HEK293T (cell line): ENCODE measurements at regions not wholly inside any gene's neighbourhood (a gene's known extent, or its start where the extent isn't known, plus 50 kb on each side); places are given as distances from the start of the nearest gene placed in this dataset.

Experiments used
- CTCF ChIA-PET: fragments of 350-600 bp; formaldehyde crosslinking; extraction: SDS; loops from one replicate; lab custom pipeline; 2021; ENCODE audit warnings: antibody characterized with exemption, inconsistent platforms; lab: Yijun Ruan, JAX
- POLR2A ChIA-PET: fragments of 350-600 bp; formaldehyde crosslinking; extraction: SDS; loops from one replicate; lab custom pipeline; 2020; ENCODE audit warnings: antibody characterized with exemption, inconsistent platforms; lab: Yijun Ruan, JAX
- DNase-seq: peaks from one replicate; pipeline ENCODE4 v3.0.0; 2012; ENCODE audit warnings: mixed read lengths; ENCODE audit errors: extremely low spot score
- ARNT ChIP-seq: fragments of 450-650 bp; IDR thresholded peaks from 2 replicates; pipeline ENCODE4 v1.6.1; 2017; ENCODE audit warnings: mild to moderate bottlenecking
- BHLHE40 ChIP-seq: fragments of 450-650 bp; IDR thresholded peaks from 2 replicates; pipeline ENCODE4 v1.6.1; 2016; ENCODE audit warnings: mild to moderate bottlenecking, moderate library complexity, borderline replicate concordance
- CTBP1 ChIP-seq: fragments of 450-650 bp; IDR thresholded peaks from 2 replicates; pipeline ENCODE4 v1.6.1; 2016; ENCODE audit warnings: borderline replicate concordance
- ELF4 ChIP-seq: fragments of 450-650 bp; IDR thresholded peaks from 2 replicates; pipeline ENCODE4 v1.6.1; 2017; ENCODE audit warnings: antibody characterized with exemption
- FOXA1 ChIP-seq: fragments of 450-650 bp; IDR thresholded peaks from 2 replicates; pipeline ENCODE4 v1.6.1; 2016; ENCODE audit warnings: mild to moderate bottlenecking
- FOXK2 ChIP-seq: fragments of 450-650 bp; IDR thresholded peaks from 2 replicates; pipeline ENCODE4 v1.6.1; 2016; ENCODE audit warnings: mild to moderate bottlenecking
- FOXM1 ChIP-seq: fragments of 450-650 bp; IDR thresholded peaks from 2 replicates; pipeline ENCODE4 v1.6.1; 2017; ENCODE audit warnings: mild to moderate bottlenecking, borderline replicate concordance
- HDGF ChIP-seq: fragments of 450-650 bp; IDR thresholded peaks from 2 replicates; pipeline ENCODE4 v1.6.1; 2017; ENCODE audit warnings: antibody characterized with exemption, borderline replicate concordance
- L3MBTL2 ChIP-seq: fragments of 450-650 bp; conservative IDR thresholded peaks from 2 replicates; pipeline ENCODE4 v1.6.1; 2016; ENCODE audit warnings: mild to moderate bottlenecking
- LEF1 ChIP-seq: fragments of 450-650 bp; IDR thresholded peaks from 2 replicates; pipeline ENCODE4 v1.6.1; 2017; ENCODE audit warnings: mild to moderate bottlenecking, borderline replicate concordance
- NFRKB ChIP-seq: fragments of 450-650 bp; IDR thresholded peaks from 2 replicates; pipeline ENCODE4 v1.6.1; 2016; ENCODE audit warnings: mild to moderate bottlenecking, moderate library complexity
- SP1 ChIP-seq: fragments of 450-650 bp; IDR thresholded peaks from 2 replicates; pipeline ENCODE4 v1.6.1; 2017
- SUZ12 ChIP-seq: fragments of 450-650 bp; IDR thresholded peaks from 2 replicates; pipeline ENCODE4 v1.6.1; 2016; ENCODE audit warnings: mild to moderate bottlenecking
- TARDBP ChIP-seq: fragments of 450-650 bp; IDR thresholded peaks from 2 replicates; pipeline ENCODE4 v1.6.1; 2016
- ZNF384 ChIP-seq: fragments of 450-650 bp; IDR thresholded peaks from 2 replicates; pipeline ENCODE4 v1.6.1; 2016
- TF ChIP-seq, protein P1 (sequence below): fragments of 450-650 bp; IDR thresholded peaks from 2 replicates; pipeline ENCODE4 v1.6.1; 2016

GRCh38 chr1:58902830-58903513 lies 119.1 kb upstream of the JUN start:
- TF ChIP-seq, protein P1, sequence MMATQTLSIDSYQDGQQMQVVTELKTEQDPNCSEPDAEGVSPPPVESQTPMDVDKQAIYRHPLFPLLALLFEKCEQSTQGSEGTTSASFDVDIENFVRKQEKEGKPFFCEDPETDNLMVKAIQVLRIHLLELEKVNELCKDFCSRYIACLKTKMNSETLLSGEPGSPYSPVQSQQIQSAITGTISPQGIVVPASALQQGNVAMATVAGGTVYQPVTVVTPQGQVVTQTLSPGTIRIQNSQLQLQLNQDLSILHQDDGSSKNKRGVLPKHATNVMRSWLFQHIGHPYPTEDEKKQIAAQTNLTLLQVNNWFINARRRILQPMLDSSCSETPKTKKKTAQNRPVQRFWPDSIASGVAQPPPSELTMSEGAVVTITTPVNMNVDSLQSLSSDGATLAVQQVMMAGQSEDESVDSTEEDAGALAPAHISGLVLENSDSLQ = no peak
- TF ChIP-seq HDGF (no peak; the same call in 1 of the 2 replicates), TARDBP (no peak), FOXK2 (no peak), FOXM1 (no peak), L3MBTL2 (no peak), ELF4 (no peak), BHLHE40 (no peak), SUZ12 (no peak), ARNT (no peak), LEF1 (no peak), SP1 (no peak), CTBP1 (no peak), ZNF384 (no peak), NFRKB (no peak), FOXA1 (no peak)
- DNase-seq = no peak
- ChIA-PET CTCF (no interaction called here), POLR2A (interaction anchor here (0.6 to 1.3 kb wide), 8 partner anchors 8 to 160 kb away, joined by 3 to 5 read pairs (median 3); partner anchors contain the start of gene JUN)

DNA sequence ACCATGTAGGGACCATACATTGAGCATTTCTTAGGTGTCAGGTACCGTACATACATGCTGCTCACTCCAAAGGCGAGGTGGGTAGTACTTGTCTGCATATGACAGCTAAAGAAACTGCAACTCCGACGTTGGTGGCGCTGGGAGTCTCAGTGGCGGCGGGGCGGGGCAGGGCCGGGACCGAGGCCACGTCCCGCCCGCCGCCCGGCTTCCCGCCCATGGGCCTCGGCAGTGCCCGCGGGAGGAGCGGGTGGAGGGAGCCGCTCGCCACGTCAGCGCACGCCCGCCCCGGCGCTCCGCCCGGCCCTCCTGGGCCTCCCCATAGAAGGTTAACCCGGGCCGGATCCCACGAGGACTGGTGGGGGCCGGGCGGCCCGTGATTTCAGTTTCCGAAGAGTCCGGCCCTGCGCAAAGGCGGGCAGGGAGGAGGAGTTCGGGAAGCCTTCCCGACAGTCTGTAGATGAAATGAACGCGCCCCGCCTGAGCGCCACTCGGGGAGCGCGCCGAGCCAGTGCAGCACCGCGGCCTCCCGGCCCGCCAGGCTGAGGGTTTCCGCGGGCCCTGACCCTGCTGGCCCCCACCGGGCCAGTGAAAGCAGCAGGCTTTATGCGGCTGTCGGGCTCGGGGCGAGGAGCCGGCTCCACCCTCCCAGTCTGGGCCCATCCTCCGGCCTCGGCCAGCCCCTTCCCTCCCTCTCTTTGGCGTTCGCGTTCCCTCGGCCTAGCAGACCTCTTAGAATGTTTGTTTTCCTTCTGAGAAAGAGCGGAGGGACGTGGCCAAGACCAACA lies 119.9 kb upstream of the JUN start:
- ChIA-PET CTCF (no interaction called here), POLR2A (interaction anchor here (0.6 to 1.3 kb wide), 6 partner anchors 8 to 120 kb away, joined by 3 to 5 read pairs (median 3); partner anchors contain the start of gene JUN)
- DNase-seq = peak; percentile 86
- no peak for TF ChIP-seq ARNT
- TF ChIP-seq L3MBTL2 = peak; percentile 3
- TF ChIP-seq ZNF384 = no peak
- no peak for TF ChIP-seq FOXA1
- no peak for TF ChIP-seq CTBP1
- TF ChIP-seq, protein P1 = no peak
- no peak for TF ChIP-seq NFRKB
- 0 out of 2 replicates have a peak, but pooled peaks have one; percentile 17 for TF ChIP-seq FOXM1
- no peak for TF ChIP-seq BHLHE40
- TF ChIP-seq HDGF = 0 out of 2 replicates have a peak, but pooled peaks have one; percentile 66

- TF ChIP-seq ZNF384 (no peak), ELF4 (no peak), FOXA1 (no peak), LEF1 (no peak), L3MBTL2 (no peak), TARDBP (no peak), FOXK2 (no peak)
- no peak for DNase-seq
- CTCF ChIA-PET = no interaction called here
- POLR2A ChIA-PET = interaction anchor here (3.5 kb wide), 1 partner anchor 121 kb away, joined by 14 read pairs; the partner anchor contains the start of gene JUN
These were observed 120.7 kb upstream of the JUN start for GRCh38 chr1:58904299-58905125.

- TF ChIP-seq SP1 = no peak
- TF ChIP-seq NFRKB = no peak
- no peak for TF ChIP-seq HDGF
- TF ChIP-seq L3MBTL2 = no peak
- CTCF ChIA-PET = no interaction called here
- DNase-seq = no peak
- POLR2A ChIA-PET = interaction anchor here (3.5 kb wide), 1 partner anchor 122 kb away, joined by 14 read pairs; the partner anchor contains the start of gene JUN
These were observed 121.3 kb upstream of the JUN start for GRCh38 chr1:58905126-58905490.

- DNase-seq = no peak
- CTCF ChIA-PET = no interaction called here
- POLR2A ChIA-PET = interaction anchor here (3.5 kb wide), 1 partner anchor 122 kb away, joined by 14 read pairs; the partner anchor contains the start of gene JUN
- TF ChIP-seq HDGF (no peak), FOXK2 (no peak), SUZ12 (no peak), FOXM1 (no peak), LEF1 (no peak), TARDBP (no peak)
These were observed 121.9 kb upstream of the JUN start for GRCh38 chr1:58905628-58906221.

DNA sequence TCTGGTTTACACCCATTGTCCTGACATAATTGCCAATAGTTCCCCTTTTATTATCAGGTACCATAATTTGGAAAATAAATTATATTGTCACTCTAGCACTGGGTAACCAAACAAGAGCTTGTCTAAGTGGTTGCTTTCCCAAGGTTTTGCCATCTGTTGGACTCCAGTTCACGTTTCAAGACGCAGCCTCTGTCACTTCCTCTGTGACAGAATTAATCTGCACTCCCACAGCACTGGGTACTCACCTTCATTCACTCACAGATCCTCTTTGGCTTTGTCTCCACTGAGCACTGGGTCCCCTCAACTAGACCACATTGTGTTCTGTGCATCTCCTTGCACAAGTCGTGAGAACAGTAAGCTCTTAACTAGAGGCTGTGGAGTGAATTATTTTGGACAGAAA lies 123.6 kb upstream of the JUN start:
- CTCF ChIA-PET = no interaction called here
- TF ChIP-seq TARDBP (no peak), L3MBTL2 (no peak), ZNF384 (no peak), LEF1 (no peak)
- DNase-seq = no peak
- POLR2A ChIA-PET = interaction anchor here (3.5 kb wide), 1 partner anchor 124 kb away, joined by 14 read pairs; the partner anchor contains the start of gene JUN
